ENCODE measurements at regions not wholly inside any gene's neighbourhood (a gene's known extent, or its start where the extent isn't known, plus 50 kb on each side); places are given as distances from the start of the nearest gene placed in this dataset.

GRCh38 chr5:56717253-56717987, 97.9 kb upstream of the MAP3K1 start:
- TF ChIP-seq EP300 (conservative IDR thresholded peaks at IDR 0.05; ENCODE audit: poor library complexity, severe bottlenecking) (no peak), CTCF (IDR thresholded peaks at IDR 0.05; ENCODE audit: poor library complexity, severe bottlenecking) (no peak), MXI1 (conservative IDR thresholded peaks at IDR 0.05; ENCODE audit: poor library complexity, severe bottlenecking) (no peak), EZH2 (IDR thresholded peaks at IDR 0.05; ENCODE audit: borderline replicate concordance, insufficient read depth, low read length, poor library complexity, severe bottlenecking) (no peak), POLR2AphosphoS5 (IDR thresholded peaks at IDR 0.05) (no peak), TAF1 (IDR thresholded peaks at IDR 0.05; ENCODE audit: low read depth) (no peak), REST (IDR thresholded peaks at IDR 0.05; ENCODE audit: borderline replicate concordance) (no peak)
